ENCODE measurements at regions not wholly inside any gene's neighbourhood (a gene's known extent, or its start where the extent isn't known, plus 50 kb on each side); places are given as distances from the start of the nearest gene placed in this dataset.

DNA sequence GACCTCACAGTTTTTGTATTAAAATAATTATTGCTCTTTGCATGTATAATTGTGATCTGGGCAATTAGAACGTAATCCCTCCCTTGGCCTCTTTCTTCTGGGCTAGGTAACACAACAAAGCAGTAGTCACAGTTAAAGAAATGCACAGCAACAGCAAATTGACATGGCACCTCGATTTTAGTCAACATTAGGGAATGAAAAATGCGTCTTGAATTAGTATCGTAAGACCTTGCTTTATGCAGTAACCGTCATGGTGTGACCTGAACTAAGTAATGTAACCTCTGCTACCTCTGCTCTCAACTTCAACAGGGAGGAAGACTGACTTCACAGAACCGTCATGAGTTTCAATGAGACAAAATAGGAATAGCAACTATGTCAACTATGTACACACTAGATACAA is 265.4 kb upstream of the MAF start:
- no peak for DNase-seq (ENCODE audit: low read depth, low spot score)

DNA sequence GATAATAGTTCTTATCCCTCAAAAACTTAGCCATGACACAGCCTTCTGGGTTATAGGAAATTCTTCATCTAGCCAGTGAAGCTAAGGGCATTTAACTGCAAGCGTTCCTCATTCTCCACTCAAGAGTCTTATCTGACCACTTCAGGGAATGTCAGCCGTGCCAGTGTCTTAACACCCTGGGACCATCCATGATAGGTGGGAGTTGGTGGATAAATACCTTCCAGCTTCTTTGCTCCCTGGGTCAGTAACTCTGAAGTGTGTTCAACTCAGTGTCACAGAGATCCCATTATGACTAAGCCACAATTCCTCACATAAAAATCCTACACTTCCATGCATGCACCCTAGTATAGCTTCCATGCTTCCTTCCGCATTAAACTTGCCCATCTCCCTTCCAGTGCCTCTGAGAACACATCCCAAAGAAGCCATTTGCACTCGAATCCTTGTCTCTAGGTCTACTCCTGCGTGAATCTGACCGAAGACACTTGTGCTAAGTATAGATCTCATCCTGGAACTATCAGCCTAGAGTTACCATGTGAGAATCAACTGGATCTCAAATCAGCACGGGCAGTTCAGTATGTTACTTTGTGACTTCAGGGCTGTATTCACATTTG is 264.3 kb upstream of the MAF start:
- no peak for DNase-seq (ENCODE audit: low read depth, low spot score)

DNA sequence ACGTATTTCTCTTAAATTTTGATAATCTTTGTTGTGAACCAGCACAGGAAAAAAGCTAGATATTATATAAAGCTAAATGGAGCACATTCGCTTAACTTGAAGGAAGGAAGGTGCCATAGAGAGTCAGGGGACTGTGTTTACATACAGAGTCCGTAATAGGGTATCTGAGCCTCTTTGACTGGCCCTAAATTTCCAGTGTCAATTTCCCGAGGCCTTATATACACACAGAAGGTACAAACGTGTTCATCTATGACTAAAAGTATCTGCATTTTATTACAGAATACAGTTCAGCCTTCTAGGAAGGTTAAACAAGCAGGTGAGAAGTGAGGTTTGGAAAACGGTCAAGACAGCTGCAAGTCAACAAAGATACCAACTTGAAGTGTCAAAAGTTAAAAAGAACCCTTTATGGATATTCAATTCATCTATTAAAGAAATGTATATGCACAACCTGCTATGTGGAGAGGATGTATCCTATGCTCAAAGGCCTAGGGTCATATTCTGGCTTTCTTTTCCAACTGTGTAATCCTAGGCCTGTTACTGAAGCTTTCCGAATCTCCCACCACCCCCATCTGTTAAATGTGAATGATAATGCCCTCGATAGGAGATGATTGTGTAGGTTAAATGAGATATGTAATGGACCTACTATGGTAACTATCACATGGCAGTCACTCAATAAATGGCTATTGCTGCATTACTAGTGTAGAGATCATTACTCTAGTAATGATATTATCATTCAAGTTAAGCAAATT is 263.7 kb upstream of the MAF start:
- no peak for DNase-seq (ENCODE audit: low read depth, low spot score)

DNA sequence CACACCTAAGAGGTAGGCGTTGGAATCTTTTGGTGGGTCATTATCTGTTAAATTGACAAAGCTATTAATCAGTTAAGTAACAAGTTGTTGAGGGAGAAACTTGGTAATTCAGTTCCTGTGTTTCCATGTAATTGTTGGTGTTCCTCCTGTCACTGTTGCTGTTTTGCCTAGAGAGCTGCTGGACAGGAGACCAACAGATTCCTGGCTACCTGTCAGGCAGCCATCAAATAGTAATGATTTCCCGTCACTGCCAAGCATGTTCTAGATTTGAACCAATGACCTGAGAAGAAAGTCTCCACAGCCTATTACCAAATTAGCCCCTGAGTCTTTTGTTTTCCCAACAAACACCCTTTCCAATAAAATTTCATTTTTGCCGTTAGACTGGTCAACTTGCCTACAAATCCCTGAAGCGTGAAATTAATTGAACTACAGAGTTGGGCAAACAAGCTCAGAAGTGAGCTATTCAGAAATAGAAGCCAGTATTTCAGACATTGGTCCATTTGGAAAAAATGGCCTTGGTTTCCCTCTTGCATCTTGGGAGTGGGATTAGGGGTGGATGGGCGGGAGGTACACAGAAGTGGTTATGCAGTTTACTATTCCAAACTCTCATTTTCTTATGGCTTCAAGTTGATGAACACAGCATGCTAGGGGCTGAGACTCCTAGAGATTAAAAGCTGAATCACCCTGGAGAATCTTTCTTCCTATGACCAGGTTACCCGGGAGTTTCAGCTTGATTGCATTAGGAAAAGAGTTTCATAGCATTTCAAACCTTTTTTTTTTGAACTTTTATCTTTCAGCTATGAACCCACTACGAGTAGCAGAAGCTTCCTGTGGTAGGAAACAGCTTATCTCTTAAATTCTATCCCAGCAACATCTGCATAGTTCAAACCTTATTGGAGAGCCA is 262.8 kb upstream of the MAF start:
- DNase-seq (ENCODE audit: low read depth, low spot score) = no peak

DNA sequence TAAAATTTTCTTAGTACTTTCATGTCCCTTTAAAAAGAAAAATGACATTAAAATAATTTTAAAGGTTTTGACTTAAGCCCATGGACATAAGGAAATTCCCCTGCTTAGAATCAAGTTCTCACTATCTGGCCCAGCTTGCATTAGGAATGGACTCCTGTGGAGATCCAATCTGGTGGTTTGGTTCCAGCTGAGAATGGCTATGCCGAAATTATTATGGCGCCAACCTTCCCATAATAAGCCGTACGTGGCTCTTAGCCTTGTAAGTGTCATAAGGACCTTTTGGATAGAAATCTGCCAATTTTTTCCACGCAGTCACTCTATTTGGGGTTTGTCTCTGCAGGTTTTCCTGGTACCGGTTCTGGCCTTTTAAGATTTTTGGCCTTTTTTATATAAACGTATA is 262.1 kb upstream of the MAF start:
- DNase-seq (ENCODE audit: low read depth, low spot score) = no peak

DNA sequence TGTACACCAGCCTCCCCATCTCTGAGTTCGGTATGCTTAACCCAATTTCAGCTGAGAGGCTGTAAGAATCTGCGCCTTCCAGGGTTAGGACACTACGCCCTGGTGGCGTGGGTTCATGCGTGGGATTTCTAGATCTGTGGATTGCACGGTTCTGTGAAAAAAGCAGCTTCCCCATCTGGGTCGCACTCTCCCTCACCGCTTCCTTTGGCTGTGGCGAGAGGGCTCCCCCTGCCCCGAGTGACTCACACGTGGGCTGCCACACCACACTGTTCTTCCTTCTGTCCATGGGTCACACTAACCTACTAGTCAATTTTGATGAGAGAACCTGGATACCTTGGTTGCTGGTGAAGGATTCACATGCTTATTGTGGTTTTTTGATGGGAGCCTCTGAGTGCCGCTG is 256.0 kb upstream of the MAF start:
- no peak for DNase-seq (ENCODE audit: low read depth, low spot score)

DNA sequence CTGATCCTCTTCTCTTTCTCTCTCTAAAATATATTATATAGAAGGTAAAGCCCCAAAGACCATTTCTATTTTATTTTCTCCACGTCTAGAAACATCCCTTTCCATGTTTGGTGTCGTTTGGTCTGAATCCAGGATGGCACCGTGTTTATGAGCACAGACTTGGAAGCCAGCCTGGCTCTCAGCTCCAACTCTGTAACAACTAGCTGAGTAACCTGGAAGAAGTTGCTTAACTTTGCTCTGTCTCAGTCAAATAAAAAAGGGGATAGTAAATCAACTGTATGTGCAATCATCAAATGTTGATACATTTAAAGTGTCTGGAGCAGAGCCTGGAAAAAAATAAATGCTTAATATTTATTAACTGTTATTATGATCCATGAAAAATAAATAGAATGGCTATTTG is 249.8 kb upstream of the MAF start:
- no peak for DNase-seq (ENCODE audit: low read depth, low spot score)

DNA sequence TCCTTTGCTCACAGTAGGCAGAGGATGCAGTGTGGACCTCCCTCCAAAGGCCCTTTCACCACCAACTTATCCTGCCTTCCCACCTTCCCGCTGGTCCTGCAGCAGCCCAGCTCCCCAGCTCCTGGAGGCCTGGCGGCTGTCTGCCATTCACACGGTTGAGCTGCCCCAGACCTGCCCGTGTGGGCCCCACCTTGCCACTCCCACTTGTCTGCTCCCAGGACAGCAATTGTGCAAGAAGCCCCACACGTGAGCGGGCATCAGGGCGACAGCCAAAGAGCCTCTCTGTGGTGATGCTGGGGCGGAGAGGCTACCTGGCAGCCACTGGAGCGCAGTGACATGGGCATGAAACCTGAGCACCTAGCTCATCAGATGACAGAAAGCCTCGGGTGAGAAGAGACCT is 248.6 kb upstream of the MAF start:
- DNase-seq (ENCODE audit: low read depth, low spot score) = no peak

DNA sequence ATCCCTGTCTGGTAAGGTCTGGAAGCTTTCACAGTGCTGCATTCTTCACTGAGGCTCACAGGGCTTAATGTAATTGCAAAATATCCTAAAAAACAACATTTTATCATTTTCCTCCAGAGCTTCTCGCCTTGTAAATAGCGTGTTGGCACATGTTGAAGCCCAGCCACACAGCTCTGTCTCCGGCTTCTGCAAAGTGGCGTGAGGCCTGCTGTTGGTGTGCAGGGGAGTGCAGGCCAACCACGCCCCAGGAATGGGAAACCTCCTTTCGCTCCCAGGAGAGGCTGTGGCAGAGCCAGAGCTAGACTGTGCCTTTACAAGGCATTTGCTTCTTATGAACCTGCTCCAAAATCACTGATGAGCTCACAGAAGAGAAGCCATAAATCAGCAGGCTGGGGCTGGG is 248.2 kb upstream of the MAF start:
- no peak for DNase-seq (ENCODE audit: low read depth, low spot score)

DNA sequence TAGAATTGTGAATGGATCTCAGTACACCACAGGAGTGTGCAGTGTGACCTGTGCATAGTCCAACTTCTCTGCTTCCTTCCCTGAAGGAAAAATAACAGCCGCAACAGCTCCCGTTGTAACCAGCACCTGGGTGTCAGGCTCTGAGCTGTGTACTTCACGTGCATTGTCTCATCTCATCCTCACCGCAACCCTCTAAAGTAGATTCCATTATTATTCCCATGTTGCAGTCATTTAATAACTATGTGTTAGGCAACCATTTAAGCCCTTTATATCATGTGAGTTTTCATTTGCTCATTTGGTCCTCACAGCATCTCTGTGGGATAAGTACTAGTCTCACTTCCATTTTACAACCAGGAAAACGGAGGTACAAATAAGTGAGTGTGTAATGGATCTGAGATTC is 247.0 kb upstream of the MAF start:
- DNase-seq (ENCODE audit: low read depth, low spot score) = no peak

DNA sequence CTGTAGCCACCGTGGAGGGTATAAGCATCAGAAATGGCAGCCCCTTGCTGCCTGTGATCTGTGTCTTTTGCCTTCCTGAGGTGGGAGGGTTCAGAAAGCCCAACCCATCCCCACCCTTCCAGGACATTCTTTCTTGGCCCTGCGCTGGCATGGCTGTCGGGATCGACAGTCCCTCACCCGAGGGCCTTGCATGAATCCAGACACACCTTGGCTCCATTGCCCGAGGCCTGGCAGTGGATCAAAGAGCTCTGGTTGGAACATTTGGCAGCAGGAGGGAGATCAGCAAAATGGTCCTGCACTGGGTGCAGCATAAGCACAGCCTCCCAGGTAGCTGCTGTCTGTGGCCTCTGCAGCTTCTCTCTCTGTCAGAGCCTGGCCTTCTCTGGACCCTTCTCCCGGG is 246.6 kb upstream of the MAF start:
- DNase-seq (ENCODE audit: low read depth, low spot score) = no peak

DNA sequence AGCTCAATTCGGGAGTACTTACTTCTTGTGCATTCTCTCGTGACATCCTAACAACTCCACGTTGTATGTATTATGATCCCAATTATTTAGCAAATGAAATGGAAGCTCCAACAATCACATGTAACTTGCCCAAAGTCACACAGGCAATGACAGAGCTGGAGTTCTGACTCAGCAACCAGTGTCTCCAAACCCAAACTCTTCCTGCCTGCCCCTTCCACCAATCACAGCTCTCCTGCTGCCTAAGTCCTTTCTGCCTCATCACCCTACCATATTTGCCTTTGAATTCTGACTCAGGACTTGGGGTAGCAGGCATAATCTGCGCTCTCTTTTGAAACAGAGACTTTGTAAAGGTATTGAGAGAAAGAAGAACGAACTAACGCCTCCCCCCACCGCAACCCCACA is 245.2 kb upstream of the MAF start:
- DNase-seq (ENCODE audit: low read depth, low spot score) = no peak

DNA sequence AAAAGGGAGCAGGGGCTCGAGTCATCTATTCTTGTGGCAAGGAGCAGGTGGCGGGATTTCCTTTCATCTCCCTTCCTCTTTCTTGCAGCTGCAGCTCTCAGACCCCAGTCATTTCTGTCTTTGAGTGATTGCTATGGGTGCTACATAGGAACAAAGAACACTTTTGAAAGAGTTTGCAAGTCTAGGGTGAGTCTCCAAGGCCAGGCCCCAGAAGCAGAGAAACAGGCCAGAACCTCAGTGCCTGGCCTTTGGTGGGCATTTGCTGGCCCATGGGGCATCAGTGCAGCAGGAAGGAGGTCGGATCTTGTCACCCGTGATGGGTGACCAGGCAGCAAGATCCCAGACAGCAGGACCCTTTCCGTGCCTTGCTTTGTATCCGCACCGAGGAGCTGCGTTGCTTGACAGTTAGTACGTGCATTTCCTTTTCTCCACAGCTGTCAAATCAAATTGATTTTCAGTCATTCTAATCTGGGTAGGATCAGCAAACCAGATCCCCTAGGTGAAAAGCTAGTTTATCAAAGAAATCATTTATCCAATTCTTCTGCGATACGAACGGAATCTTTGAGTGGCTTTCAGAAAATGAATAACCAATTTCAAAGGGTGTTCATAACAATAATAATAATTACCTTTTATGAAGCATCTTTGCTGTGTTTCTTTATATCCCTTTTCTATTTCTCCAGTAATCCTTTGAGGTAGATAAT is 244.6 kb upstream of the MAF start:
- DNase-seq (ENCODE audit: low read depth, low spot score) = no peak

DNA sequence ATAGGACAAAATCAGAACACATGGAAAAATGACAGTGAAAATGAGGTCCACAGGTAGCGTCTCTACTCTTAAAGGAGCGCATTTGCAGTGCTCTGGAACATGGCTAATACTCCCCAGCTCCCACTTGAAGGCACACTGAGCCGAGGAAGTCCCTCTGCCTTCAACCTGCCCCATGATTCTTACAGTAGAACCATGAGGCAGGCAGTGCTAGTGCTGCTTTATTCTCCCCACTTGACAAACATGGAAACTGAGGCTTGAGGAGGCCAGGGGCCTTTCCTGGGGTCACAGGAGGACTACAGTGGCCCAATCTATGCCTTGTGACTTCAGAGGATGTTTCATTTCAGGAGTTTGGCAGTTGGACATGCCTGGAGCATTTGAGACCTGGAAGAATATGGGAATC is 244.1 kb upstream of the MAF start:
- no peak for DNase-seq (ENCODE audit: low read depth, low spot score)

DNA sequence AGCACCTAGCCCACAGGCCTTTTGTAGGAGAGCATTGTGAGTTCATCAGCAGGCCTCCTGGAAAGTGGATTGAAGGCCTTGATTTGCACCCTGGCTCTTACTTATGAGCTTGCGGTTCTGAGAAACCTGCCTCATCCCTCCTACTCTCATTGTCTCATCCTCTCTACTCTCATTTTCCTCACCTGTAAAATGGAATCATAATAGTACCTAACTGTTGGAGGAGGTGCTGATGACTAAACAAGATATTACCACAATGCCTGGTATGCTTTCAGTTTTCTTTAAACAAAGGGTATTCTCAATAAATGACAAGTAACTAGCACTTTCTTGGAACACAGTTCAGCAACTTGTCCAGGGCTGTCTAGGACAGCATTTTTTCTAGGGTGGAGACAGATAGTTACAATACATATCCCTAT is 243.1 kb upstream of the MAF start:
- DNase-seq (ENCODE audit: low read depth, low spot score) = no peak

DNA sequence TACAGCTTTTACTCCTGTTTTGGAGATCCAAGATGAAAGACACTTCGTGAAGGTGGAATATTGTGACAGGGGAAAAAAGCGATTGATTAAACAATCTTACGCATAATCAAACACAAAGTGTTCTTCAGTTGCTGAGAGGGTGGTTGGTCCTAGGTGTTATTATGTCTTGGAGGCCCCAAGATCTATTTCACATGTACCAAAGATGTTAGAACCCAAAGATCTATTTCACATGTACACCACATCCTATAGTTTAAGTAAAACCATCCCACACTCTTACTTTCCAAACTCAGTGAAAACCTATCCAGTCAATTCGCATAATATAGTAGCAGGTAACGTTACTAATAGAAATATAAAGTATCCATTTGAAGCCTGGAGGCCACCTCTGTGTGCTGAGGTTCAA is 242.6 kb upstream of the MAF start:
- no peak for DNase-seq (ENCODE audit: low read depth, low spot score)

DNA sequence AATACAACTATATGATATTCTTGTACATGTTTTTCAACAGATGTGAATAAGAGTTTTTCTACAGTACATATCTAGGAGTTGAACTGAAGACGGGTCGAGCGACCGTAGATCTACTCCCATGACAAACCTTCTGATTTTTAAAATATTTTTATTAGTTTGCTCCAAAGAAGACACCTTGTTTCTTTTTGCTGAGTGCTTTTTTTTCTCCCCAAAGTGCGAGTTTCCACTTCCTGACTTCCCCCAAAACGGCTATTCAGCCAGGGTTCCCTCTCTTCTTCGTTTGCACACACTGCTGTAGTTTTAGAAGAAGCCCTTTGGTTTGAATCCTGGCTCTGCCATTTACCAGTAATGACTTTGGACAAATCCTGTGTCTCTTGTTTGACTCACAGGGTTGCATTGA is 241.7 kb upstream of the MAF start:
- no peak for DNase-seq (ENCODE audit: low read depth, low spot score)

DNA sequence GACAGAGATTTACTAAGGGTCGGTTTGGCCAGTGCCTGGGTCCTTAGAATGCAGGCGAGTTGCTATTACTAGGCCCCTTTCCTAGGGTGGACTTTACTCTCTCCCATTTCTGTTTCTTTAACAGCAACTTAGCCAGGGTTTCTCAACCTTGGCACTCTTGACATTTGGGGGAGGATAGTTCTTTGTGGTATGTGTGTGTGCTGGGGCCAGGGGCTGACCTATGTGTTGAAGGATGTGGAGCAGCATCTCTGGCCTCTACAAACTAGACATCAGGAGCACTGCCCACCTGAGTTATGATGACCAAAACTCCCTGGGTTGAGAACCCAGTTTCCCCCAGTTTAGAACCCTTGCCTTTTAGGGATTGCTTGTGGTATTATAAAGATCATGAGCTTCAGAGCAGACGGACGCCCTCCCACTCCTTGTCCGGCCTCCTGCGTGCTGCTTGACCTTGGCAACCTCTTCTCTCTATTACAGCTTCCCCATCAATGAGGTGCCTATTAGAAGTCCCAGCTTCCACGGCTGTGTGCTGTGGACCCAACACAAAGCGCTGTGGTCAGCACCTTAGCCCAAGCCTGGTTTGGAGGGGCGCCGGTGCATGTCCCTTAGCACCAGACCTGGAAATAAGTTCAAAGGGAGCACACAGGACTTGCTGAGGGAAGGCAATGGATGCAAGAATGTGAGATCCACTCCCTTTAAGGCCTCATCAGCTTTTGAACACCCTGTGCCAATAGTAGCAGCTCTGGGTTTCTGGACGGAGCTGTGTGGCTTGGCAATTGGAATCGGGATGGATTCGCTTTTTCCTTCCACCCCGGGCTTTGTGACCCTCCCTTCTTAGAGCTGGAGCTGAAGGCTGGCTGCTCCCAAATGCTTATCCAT is 239.2 kb upstream of the MAF start:
- no peak for DNase-seq (ENCODE audit: low read depth, low spot score)

DNA sequence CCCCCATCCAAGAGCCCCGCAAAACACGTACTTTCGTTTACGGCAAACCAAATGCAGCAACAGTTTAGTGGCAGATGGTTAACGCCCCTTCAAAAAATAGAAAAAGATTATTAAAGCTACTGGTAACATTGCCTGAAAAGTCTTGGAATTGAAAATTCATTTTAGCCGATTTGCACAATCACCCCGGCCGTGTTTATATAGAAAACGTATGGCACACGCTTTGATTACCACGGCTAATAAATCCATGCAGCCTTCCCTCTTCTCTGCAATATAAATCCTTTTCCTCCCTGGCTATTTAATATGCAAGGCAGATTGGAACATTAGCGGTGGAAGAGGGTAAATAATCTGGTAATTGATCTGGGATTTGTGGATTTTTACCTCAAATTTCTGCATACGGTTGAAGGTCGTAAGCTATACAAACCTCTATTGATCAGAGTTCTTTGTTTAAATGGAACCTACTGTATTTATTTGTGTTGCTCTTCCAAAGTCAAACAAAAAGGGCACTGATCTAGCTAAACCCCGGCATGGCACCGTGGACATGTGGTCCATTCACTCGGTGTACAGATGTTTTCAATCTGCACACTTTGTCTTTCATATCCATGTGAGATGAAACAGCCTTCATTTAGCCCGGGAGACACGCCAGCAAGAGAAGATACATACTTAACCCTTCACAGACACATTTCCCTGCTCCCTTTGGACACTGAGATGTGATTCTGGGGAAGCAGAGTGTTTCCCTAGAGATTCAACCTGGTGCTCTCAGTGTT is 238.1 kb upstream of the MAF start:
- DNase-seq (ENCODE audit: low read depth, low spot score) = no peak

DNA sequence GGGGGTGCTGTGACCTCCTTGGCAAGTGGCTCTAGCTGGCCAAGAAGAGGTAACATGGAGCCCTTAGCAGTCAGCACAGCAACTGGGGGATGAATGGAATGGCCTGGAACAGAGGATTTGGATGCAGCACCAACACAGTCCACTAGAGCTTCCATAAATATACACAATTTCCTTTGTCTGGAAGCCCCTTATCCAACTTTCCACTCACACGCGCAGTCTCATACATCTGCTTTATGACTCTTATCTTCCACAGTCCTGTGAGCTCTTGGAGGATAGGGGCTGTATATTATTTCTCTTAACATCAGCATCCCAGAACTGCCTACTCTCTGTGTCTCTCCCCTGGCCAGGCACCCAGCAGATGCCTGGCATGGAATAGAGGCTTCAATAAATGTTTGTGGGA is 235.6 kb upstream of the MAF start:
- no peak for DNase-seq (ENCODE audit: low read depth, low spot score)

Measured in iPS DF 19.7 (cell line).